Testis (tissue), 2 donors: ENCODE measurements at regions not wholly inside any gene's neighbourhood (a gene's known extent, or its start where the extent isn't known, plus 50 kb on each side); places are given as distances from the start of the nearest gene placed in this dataset.

ENCODE experiments used
- POLR2A ChIP-seq: fragments of 450-650 bp; IDR thresholded peaks from one replicate; pipeline ENCODE4 v1.6.1; 2017; ENCODE audit warnings: antibody characterized with exemption, mild to moderate bottlenecking, moderate library complexity
- TF ChIP-seq, protein P1 (sequence below), 3 experiments: fragments of 450-650 bp in 2 of 3; fragments of 200-600 bp in 1 of 3; sonication (generic) in 1 of 3; IDR thresholded peaks; one replicate each; pipeline ENCODE4 v1.5.1; 2016 to 2019; ENCODE audit warnings: antibody characterized with exemption in 3 of 3, mild to moderate bottlenecking in 2 of 3, moderate library complexity in 1 of 3

DNA sequence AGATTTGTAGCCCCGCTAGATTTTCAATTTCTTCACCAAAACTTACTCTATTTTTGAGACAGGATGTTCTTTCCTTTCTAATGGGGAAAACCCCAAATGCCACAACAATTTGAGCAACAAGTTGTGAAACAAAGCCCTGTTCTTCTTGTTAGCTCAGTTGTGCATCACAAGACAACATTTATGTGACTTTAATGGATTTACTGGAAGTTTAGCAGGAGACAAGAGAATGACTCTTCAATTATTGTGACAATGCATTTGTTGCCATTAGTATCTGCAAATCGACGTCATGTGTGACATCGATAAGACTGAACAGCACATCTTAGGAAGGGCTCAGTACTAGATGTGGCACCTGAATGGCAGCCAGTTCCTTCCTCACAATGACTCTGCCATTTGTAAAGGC lies 1028.9 kb upstream of the TMEM132C start:
- TF ChIP-seq, protein P1, sequence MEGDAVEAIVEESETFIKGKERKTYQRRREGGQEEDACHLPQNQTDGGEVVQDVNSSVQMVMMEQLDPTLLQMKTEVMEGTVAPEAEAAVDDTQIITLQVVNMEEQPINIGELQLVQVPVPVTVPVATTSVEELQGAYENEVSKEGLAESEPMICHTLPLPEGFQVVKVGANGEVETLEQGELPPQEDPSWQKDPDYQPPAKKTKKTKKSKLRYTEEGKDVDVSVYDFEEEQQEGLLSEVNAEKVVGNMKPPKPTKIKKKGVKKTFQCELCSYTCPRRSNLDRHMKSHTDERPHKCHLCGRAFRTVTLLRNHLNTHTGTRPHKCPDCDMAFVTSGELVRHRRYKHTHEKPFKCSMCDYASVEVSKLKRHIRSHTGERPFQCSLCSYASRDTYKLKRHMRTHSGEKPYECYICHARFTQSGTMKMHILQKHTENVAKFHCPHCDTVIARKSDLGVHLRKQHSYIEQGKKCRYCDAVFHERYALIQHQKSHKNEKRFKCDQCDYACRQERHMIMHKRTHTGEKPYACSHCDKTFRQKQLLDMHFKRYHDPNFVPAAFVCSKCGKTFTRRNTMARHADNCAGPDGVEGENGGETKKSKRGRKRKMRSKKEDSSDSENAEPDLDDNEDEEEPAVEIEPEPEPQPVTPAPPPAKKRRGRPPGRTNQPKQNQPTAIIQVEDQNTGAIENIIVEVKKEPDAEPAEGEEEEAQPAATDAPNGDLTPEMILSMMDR (IDR thresholded peaks at IDR 0.05) = no peak
- no peak for TF ChIP-seq POLR2A
